HT-29 (cell line): ENCODE measurements at regions not wholly inside any gene's neighbourhood (a gene's known extent, or its start where the extent isn't known, plus 50 kb on each side); places are given as distances from the start of the nearest gene placed in this dataset.

Experiments
- DNase-seq: peaks from one replicate; pipeline ENCODE4 v3.0.0-alpha.2; 2015; ENCODE audit warnings: low spot score

DNA sequence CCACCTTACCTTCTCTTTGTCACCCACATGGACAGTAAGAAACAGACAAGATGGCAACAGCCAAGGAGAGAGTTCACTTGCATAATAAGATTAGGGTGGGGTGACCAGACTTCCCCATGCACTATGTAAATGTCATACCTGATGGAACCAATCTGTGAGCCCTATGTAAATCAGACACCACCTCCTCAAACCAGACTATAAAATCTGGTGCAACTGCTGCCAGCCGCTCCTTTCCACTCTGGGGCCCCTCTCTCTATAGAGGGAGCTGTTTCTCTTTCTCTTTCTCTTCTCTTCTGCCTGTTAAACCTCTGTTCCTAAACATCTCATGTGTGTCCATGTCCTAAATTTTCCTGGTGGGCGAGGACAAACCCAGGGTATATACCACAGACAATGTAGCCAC, 405.5 kb upstream of the CNTN4 start:
- DNase-seq: no peak

DNA sequence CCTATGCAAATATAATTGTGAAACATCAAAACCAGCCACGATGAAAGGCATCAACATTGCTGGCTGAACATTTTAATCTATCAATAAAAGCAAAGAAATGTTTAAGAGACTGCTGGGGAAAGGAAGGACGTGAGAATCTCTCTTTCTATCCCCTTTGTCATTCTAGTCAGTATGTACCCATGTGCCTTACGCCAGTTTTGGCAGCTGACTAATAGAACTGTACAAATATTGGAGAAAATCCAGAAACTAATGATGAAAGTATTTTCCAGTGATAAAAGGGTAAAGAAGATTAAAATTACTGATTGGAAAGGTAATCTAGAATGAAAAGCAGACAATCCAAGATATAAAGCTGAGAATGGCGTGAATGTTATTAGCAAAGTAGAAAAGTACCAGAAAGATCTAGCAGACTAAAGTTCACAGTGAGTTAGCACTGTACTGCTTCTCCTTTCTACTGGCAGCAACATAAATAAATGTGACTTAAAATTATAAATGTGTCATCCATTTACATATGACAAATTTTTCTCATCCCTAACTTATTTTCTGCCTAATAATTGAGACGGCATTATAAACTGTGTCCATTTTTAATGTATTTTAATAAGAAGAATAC, 401.9 kb upstream of the CNTN4 start:
- DNase-seq: no peak

DNA sequence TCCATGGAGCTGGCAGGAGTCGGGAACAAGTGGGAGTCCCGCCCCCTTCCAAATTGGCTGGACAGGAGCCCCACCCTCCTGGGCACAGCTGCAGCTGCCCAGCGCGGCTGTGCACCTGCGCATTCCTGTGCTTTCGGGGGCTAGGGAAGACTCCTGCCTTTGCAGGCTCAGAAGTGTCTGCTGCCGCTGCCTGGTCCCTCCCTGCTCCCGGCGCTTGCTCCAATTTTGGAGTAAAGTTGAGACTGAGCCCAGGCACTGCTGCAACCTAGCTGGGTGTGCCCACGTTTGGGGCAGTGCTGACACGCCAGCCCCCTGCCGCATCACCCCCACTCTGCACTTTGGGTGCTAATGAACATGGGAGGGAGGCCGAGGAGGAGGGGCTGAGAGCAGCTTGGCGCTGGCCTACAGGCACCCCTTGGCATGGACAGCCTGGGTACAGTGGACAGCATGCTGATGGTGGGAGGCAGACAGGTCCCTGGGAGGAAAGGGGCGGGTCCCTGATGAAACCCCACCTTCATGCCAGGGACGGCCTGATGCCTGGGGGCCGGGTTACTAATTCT, 399.2 kb upstream of the CNTN4 start:
- no peak for DNase-seq

DNA sequence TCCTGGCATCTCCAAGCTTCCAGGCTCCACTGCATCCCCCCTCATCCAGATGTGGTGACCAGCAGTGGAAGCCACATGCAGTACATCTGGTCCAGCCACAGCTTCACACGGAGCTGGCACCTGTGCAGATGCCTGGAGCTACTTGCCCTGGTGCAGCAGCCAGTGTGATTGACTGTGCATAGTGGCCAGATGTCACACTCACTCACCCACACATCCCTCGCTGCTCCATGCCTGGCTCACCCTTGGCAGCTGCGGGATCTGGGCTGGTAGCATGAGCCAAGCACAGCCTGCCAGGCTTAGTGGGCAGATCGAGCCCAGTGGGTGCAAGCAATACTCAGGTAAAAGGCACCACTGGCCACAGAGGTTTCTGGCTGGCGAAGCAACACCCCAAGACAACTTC, 398.0 kb upstream of the CNTN4 start:
- DNase-seq: no peak

DNA sequence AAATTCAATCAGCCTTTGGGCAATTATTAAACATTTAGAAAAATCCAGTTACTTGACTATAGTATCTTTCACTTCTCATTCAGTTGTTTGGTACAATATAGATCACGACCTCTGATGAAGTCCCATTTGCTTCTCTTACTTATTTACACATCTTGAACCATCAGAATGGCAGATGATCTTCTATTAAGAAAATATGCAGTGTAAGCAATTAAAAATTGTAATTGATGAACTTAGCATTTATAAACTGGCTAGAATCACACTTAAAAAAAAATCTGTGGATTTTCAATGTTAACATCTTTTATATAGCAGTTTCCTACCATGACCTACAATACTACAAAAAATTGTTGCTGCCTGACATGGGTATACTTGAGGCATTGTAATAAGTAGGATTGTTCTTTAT, 395.5 kb upstream of the CNTN4 start:
- DNase-seq: no peak

DNA sequence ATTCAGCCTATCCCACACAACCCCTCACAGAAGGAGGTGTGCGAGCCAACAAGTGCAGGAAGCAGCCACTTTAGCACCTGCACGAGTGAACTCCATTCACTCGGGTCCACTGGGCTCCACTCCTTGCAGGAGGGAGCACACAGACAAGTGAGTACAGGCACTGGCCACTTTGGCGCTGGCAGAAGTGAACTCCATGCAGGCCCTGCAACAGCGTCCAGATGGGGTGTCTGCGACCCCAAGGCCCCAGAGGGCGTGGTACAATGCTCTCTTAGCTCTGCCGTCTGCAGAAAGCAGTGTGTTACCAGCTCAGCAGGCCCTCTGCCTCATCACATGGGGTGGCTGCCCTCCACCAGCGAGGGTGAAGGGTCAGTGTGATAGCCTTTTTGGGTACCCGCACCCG, 388.0 kb upstream of the CNTN4 start:
- DNase-seq: no peak

DNA sequence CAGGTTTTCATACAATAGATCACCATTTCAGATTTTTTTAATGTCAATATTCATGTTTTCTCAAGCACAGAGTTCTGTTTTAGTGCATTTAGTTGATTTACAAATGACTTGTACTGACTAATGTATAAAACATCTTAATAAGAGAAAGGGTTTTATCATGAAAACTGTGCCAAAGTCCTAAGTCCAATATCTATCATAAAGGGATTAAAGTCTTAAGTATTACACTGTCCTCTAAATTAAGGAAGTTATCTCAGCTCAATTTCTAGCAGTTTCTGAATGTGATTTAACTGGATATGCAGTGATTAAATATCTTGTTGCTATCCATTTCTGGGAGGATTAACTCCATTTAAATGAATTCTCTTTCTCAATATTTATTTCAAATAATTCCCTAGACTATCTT, 381.1 kb upstream of the CNTN4 start:
- no peak for DNase-seq

DNA sequence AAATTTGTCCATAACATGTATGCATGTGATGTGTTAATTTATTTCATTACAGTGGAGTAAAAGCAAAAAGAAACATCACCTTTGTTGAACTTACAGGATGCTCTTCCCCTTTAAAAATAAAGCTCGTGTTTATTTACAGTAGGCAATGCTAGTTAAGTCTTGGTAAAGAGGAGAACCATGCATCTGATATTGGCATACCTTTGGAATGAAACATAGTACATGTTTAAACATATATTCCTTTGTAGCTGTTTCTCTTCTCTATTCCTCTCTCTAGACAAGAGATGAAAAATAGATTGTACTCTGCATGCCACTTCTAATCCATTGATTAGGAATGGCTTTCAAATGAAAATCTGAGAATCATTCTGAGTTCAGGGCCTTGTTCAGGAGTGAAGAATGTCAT, 374.9 kb upstream of the CNTN4 start:
- DNase-seq: no peak

DNA sequence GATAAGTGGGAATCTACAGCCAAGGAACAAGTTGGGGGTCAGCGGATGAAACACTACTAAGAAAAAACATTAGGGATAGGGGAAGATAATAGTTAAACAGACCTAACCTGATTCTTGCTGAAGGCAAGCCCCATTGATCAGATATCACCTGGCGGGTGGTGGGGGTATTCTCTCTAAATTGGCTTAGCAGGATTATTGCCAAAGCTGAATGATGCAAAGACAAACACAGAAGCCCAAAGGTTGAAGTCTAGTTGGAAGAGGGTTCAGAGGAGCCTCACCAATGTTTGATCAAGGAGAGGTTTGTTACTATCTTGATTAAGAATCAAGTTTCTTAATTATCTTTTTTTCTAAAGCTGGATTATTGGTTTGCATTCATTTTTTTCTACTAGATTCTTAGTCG, 371.9 kb upstream of the CNTN4 start:
- DNase-seq: no peak

DNA sequence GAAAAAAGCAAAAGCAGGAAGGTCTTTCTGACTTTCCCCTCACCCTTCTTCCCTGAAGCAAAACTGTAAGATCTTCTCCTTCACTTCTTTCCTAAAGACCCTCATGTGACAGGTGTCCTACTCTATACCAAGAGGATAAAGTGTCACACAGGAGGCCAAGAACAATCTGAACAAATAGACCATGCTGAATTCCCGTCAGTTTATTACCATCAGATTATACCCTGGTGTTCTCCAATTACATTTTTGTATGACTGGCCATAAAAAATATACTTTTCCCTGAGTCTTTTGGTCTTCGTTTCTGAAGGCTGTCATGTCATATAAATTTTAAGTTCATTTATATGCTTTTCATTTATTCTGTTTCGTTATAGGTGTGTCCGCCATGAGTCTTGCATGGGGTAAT, 371.4 kb upstream of the CNTN4 start:
- no peak for DNase-seq

DNA sequence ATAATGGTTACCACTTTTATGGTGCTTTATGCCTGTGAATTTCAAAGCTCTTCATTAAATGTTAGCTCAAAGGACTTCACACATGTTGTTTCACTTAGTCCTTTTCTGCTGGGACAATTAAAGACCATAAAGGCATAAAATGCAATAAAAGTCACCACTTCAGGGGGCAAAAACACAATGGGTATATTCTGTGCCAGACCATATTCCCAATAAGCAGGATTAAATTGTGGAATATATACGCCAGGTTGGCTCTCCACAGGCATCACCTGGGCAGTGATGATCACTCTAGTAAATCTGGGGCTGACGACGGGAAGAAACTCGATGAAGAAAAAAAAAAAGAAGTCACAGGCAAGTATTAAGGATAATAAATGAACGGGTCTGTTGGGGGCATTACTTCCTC, 370.2 kb upstream of the CNTN4 start:
- DNase-seq: no peak

DNA sequence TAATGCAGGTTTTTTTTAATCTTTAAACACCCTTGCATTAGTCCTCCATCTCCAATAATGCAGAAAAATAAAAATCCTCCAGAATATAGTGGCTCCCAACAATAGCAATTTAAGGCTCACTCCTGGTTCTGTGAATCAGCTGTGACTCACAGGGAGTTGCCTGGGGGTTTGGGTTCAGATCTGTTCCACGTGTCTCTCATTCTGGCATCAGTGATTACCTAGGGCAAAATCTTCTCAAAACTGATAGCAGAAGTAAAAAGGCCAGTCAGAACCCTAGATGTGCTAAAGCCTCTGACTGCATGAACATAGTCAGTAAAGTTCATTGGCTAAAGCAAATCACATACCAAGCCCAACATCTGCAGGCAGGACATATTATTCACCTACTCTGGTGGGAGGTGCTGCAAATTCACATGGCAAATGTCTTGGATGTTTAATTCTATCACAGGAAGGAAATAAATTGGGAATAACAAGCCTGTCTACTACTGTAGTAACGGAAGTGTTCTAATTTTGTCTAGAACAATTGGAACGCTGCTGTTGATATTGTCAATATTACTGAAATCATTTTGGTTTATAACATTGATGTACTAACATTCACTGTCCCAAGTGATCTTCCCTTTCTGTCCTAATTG, 364.1 kb upstream of the CNTN4 start:
- DNase-seq: no peak

DNA sequence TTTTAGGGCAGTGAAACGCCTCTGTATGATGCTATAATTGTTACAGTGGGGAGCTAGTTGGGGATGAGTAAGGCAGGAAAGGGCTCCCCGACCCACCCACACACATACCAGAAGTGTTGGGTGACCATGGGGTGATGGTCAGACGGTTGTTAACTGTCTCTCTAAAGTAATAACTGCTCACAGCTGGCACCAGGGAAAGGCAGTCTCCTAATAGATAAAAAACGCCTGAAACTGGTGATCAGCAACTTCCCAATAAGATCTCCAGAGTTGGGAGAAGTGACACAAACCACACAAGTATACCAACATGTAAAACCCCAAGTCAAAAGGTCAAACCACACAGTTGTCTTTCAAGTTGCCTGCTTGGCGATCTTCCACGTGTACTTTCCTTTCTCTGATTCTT, 346.5 kb upstream of the CNTN4 start:
- peak; percentile 4 for DNase-seq

DNA sequence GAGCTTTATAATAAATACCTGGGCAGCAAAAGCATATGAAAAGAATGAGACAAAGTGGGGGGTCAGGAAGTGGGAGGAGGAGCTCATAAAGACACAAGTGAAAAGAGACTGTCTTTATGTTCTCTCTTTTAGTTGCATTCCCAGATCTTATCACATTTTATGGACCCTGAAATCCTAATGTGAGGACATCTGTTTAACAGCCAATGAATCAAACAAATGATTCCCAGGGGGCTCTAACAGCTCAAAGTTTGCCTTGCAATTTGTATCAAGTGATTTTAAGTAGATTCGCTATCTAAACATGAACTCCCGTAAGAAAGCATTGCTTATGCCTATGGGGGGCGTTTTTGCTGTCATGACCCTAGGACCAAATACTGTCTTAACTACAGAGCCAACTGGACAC, 332.3 kb upstream of the CNTN4 start:
- DNase-seq: no peak

DNA sequence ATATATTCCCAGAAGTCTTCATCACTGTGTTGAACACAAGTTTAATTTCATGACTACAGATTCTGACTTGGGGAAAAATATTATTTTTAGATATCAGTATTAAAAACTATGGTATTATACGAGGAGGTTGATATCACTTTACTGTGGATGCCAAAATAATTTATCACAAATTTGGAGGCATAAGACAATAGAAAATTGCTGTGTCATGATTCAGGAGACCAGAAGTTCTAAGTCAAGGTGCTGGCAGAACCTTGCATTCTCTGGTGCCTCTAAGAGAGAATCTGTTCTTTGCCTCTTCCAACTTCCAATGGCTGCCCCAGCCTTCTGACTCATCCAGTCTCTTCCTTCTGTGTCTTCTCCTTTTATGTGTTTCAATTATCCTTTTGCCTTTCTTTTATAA, 325.0 kb upstream of the CNTN4 start:
- DNase-seq: no peak

DNA sequence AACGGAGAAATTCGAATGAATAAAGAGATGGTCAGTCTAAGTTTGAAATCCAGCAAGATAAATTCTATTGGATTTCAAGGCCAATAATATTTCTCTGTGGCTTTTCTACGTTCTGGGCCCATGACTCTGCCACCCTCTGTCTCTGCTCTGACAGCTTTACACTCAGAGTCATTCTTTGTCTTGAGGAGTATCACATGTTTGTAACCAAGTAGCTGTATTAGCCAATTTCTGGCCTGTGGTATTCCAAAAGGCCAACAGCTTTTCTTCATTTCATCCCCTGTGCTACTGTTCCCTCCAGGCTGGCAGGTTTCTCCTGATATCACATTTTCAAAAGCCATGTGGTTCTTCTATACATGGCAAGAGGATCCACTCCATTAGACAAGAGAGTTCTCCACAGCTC, 324.1 kb upstream of the CNTN4 start:
- DNase-seq: no peak

DNA sequence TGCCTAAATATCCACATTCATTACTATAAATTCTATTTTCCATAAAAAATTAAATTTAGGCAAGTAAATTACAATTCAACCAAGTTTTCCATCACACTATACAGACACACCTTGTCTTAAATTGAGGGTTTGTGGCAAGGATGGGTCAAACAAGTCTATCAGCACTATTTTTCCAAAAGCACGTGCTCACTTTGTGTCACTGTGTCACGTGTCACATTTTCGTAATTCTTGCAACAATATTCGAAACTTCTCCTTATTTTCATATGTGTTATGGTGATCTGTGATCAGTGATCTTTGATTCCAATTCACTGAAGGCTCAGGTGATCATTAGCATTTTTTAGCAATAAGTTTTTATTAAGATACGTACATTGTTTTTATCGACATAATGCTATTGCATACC, 323.3 kb upstream of the CNTN4 start:
- no peak for DNase-seq

DNA sequence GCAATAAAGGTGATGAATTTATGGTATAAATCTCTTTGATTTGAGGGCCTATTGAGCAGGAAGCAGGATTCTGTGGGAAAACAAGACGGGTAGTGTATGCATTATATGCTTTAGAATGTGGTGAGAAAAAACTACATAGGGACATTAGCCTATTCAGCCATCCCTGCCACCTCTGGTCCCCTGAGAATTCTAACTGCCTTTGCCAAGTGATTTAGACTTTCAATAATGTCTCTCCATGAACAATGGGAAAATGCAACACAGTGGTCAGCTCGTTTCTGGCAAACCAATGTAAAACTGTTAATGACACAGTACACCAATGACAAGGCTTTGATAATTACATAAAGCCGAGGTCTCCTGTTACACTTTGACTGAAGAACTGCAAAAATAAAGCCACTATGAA, 314.7 kb upstream of the CNTN4 start:
- no peak for DNase-seq

DNA sequence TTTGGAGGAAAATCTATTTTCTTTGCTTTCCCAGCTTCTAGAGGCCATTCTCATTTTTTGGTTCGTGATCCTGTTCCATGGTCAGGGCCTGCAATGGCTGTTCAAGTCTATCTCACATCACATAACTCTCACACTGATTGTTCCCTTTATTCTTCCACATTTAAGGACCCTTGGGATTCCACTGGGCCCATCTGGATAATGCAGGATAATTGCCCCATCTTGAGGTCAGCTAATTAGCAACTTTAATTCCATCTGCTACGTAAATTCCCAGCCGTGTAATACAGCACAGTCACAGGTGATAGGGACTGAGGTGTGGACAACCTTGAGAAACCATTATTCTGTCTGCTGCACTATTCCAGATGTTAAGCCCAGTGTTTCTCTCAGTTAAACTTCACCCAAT, 311.6 kb upstream of the CNTN4 start:
- no peak for DNase-seq

DNA sequence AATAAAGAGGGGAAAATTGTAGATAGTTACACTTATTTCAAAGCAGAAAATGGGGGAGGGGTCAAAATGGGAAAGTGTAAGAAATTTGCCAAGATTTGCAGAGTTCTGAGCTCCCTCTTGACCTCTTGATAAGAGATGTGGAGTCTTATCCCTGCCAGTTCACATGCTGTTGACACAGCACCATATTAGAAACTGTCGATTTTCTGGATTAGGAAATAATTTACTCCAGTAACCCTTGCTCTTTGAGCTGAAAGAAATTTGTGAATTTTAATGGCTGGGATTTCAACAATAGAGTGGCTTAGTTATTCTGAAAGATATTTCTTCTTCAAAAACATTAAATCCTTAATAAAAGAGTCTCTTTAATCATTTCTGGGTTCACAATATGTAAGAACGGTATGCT, 306.2 kb upstream of the CNTN4 start:
- DNase-seq: no peak

DNA sequence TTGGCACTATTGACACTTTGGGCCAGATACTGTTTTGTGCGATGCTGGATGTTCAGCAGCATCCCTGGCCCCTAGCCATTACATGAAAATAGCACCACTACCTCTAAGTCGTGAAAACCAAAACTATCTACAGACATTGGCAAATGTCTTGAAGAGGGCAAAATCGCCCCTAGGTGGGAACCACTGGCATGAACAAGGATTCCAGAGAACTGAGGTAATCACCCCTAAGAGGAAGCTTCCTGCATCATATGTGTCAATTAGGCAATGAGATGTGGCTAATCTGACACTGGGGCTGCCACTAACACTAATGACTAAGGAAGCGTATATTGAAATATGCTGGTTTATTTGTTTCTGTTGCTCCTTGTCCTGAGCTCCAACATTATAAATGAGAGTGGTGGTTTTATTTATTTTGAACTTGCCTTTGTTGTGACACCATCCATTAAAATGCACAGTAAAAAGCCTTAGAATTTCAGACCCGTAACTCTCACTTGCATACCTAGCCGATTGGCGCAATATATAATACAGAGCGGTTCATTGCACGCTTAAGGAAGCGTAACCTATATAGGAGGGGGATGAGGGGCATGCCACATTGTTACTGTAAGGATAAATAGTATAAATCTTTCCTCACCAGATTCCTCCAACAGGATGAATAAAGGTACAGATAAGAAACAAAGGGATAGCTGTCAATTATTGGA, 299.8 kb upstream of the CNTN4 start:
- no peak for DNase-seq

DNA sequence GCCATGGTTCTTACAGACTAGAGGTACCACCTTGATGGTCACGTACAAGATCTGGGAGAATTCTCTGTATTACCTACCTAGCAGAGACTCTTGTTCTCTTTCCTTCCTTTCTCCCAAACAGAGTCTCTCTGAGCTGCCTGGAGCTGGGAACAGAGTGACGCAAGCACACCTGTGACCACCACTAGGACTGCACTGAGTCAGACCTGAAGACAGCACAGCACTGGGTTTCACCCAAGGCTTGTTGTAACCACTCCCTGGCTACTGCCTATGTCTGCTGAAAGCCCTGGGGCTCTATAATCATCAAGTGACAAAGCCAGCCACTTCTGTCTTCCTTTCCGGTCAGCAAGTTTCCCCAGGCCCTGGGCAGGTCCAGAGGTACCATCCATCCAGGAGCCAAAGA, 293.3 kb upstream of the CNTN4 start:
- DNase-seq: no peak

DNA sequence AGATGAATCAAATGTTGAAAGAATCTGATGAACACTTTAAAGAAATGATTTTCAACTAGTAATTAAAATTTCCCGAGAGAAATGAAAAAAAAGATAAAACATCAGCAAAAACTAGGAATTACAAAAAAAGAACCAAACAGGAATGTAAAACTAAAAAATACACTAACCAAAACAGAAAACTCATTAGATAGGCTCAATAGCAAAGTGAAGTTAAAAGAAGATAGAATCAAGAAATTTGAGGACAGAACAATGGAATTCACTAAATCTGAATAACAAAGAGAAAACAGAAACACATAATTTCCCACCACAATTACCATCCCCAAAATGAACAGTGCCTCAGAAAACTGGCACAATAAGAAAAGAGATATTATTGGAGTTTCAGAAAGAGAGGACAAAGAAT, 290.1 kb upstream of the CNTN4 start:
- no peak for DNase-seq
